ENCODE measurements at regions not wholly inside any gene's neighbourhood (a gene's known extent, or its start where the extent isn't known, plus 50 kb on each side); places are given as distances from the start of the nearest gene placed in this dataset.

DNA sequence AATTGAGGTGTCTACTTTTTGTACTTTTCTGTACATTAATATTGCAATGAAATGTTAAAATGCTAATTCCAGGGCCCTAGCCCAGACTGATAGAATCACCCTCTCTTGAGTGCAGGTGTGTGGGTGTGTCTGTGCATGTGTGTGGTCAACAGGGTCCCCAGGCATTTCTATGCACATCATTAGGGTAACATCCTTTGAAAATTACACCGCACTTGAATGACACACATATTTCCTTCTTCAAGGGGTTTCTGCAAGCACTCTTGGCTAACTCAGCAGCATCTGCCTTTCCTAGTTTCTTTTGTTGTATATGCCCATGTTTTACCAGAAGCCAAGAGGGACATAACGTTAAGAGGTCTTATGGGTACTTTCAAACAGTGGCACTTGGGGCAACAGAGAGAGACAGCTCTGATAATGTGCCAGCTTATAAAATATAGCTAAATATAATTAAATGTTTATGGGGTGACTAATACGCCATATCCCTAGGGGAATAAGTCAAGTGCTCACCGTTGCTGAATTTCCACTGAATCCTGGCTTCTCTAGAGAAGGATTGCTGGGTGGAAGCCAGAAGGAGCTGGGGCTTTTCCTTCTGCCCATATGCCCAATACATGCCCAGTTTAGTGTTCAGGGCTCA is 54.5 kb upstream of the LRIG1 start:
- Histone ChIP-seq H3K27me3 (replicated peaks in 1 of 2; ENCODE audit: control insufficient read depth in 2 of 2, insufficient read depth in 2 of 2, low read length in 1 of 2) (no peaks in the 10 kb centered on the region), H2AFZ (ENCODE audit: control insufficient read depth, low read depth, low read length) (no peak overlapping the region), H3K4me3 (no peak overlapping the region), H4K20me1 (ENCODE audit: control insufficient read depth, insufficient read depth) (no peaks in the 10 kb centered on the region), H3K9me3 (replicated peaks; ENCODE audit: control insufficient read depth, insufficient read depth, low read length) (no peaks in the 10 kb centered on the region), H3K27ac (ENCODE audit: control insufficient read depth, insufficient read depth) (no peak overlapping the region), H3K4me2 (ENCODE audit: control insufficient read depth, insufficient read depth) (no peak overlapping the region), H3K79me2 (ENCODE audit: control insufficient read depth, insufficient read depth, low read length) (no peaks in the 10 kb centered on the region), H3K9ac (ENCODE audit: control insufficient read depth, insufficient read depth, low read length) (no peak overlapping the region), H3K4me1 (ENCODE audit: control insufficient read depth, insufficient read depth, low read length) (no peaks in the 10 kb centered on the region), H3K36me3 (ENCODE audit: control insufficient read depth in 2 of 2, insufficient read depth in 2 of 2, low read length in 1 of 2) (no peaks in the 10 kb centered on the region)
- ChIA-PET POLR2A (no interaction called here), RAD21 (ENCODE audit: unreplicated experiment) (no interaction called here), SMC1A (ENCODE audit: uncharacterized antibody, unreplicated experiment) (no interaction called here), CTCF (no interaction called here)
- BruUV-seq (replicated peaks), result no TSS peak
- in situ Hi-C loops (cut with MboI), result no loop called here
- TF ChIP-seq RBBP5 (conservative IDR thresholded peaks at IDR 0.05) (no peak), POLR2AphosphoS5 (IDR thresholded peaks at IDR 0.05; ENCODE audit: low read length) (no peak), SIX5 (IDR thresholded peaks at IDR 0.05; ENCODE audit: low read depth, low read length, severe bottlenecking) (no peak), NKRF (conservative IDR thresholded peaks at IDR 0.05) (no peak), EED (IDR thresholded peaks at IDR 0.05; ENCODE audit: low read depth) (no peak), MYC (IDR thresholded peaks at IDR 0.05; ENCODE audit: insufficient read depth, insufficient read length, insufficient replicate concordance, low read length, severe bottlenecking) (no peak), PKNOX1 (IDR thresholded peaks at IDR 0.05) (no peak), DPF2 (IDR thresholded peaks at IDR 0.05) (no peak), HDAC2 (IDR thresholded peaks at IDR 0.05) (no peak), NR2C2 (IDR thresholded peaks at IDR 0.05; ENCODE audit: borderline replicate concordance, control insufficient read depth, insufficient read length, low read depth) (no peak), BACH1 (IDR thresholded peaks at IDR 0.05; ENCODE audit: borderline replicate concordance) (no peak), KDM1A (IDR thresholded peaks at IDR 0.05; ENCODE audit: borderline replicate concordance) (no peak)
- 0% methylated on average over 4 of the region's 4 CpGs for WGBS (ENCODE audit: insufficient coverage, insufficient replicate concordance, low lambda C conversion rate, missing lambda C conversion rate)
- intact Hi-C loops (cut with micrococcal nuclease; ENCODE audit: unreplicated experiment), result no loop called here
- no peak for FAIRE-seq
- no peak for ATAC-seq
- DNase-seq (ENCODE audit: low read depth, low spot score), result no peak

Measured in GM12878 (cell line).